ENCODE measurements at regions not wholly inside any gene's neighbourhood (a gene's known extent, or its start where the extent isn't known, plus 50 kb on each side); places are given as distances from the start of the nearest gene placed in this dataset.

DNA sequence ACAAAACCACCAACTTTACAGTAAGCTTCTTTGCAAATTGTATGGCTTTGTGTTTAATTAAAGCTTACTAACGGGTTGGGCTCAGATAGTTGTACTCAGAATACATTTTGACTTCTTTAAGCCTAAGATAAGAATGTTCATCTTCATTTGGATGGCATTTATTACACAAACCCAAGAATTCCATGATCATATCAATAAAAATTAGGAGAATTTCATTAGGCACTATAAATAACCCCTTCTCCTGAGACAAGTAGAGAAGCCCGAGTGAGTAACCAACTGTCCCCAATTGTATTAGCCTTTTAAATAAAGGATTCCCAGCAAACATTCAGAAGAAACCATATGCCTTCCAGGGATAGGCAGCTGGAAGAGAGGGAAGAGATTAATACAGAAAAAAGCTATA, 504.7 kb downstream of the KCNJ2 start:
- TF ChIP-seq, protein P1, sequence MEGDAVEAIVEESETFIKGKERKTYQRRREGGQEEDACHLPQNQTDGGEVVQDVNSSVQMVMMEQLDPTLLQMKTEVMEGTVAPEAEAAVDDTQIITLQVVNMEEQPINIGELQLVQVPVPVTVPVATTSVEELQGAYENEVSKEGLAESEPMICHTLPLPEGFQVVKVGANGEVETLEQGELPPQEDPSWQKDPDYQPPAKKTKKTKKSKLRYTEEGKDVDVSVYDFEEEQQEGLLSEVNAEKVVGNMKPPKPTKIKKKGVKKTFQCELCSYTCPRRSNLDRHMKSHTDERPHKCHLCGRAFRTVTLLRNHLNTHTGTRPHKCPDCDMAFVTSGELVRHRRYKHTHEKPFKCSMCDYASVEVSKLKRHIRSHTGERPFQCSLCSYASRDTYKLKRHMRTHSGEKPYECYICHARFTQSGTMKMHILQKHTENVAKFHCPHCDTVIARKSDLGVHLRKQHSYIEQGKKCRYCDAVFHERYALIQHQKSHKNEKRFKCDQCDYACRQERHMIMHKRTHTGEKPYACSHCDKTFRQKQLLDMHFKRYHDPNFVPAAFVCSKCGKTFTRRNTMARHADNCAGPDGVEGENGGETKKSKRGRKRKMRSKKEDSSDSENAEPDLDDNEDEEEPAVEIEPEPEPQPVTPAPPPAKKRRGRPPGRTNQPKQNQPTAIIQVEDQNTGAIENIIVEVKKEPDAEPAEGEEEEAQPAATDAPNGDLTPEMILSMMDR (conservative IDR thresholded peaks at IDR 0.05; ENCODE audit: low read length) = no peak
- TF ChIP-seq EZH2phosphoT487 (IDR thresholded peaks at IDR 0.05; ENCODE audit: borderline replicate concordance) = no peak

All from Loucy (cell line).